Stimulated activated effector memory CD8-positive, alpha-beta T cell treated with anti-CD3 and anti-CD28 coated beads, Interleukin-12 subunit alpha, Interleukin-12 subunit beta, amount 100 ng/mL, for 72 hours (primary cell): ENCODE measurements at regions not wholly inside any gene's neighbourhood (a gene's known extent, or its start where the extent isn't known, plus 50 kb on each side); places are given as distances from the start of the nearest gene placed in this dataset.
A peak's percentile ranks its signal among the peaks of the same experiment; 100 is the strongest.
"Not testable (repeated sequence)": the region's sequence is repeated elsewhere in the genome, so short reads cannot be mapped to it uniquely, and the experiment has no call there.

Experiments
- ATAC-seq: fragments of 150-1000 bp; cut with Tn5 transposase; 2 replicates; pipeline ENCODE4 v1.10.0; 2021
- DNase-seq, 2 donors: peaks; one replicate each; pipeline ENCODE4 v3.0.0; 2021 to 2022; ENCODE audit warnings: low spot score in 2 of 2
- H3K27ac Mint-ChIP-seq: one replicate; pipeline ENCODE4 v1.8.0; 2022; ENCODE audit warnings: mild to moderate bottlenecking, mixed read lengths
- H3K36me3 Mint-ChIP-seq: one replicate; pipeline ENCODE4 v1.8.0; 2022; ENCODE audit warnings: mild to moderate bottlenecking, mixed read lengths
- H3K4me1 Mint-ChIP-seq: one replicate; pipeline ENCODE4 v1.8.0; 2022; ENCODE audit warnings: mixed read lengths
- H3K4me3 Mint-ChIP-seq: one replicate; pipeline ENCODE4 v1.8.0; 2022; ENCODE audit warnings: mild to moderate bottlenecking, mixed read lengths
- H3K9me3 Mint-ChIP-seq: one replicate; pipeline ENCODE4 v1.8.0; 2022; ENCODE audit warnings: mixed read lengths

DNA sequence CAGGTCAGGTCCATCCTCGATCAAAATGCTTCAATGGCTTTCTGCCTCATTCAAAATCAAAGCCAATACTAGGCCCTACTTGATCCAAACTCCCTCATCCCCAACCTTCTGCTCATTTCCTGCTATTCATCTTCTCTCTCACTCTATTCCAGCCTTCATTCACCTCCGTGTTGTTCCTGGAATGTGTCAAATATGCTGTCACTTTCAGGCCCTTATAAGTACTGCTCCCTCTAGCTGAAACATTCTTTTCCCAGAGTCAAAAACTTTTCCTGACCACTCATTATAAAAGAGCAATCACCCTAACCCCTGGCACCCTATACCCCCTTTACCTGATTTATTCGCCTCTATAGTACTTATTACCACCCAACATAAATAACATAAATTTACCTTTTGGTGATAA is 303.7 kb upstream of the PMFBP1 start:
- H3K4me1 Mint-ChIP-seq: peaks cover 16% of the 10 kb centered on the region
- peaks cover 7% of the 10 kb centered on the region for H3K36me3 Mint-ChIP-seq
- ATAC-seq (no peak), DNase-seq (no peak)
- peaks cover 3% of the 10 kb centered on the region for H3K9me3 Mint-ChIP-seq
- H3K27ac Mint-ChIP-seq: peak overlapping the region; percentile 84
- H3K4me3 Mint-ChIP-seq: no peak overlapping the region

DNA sequence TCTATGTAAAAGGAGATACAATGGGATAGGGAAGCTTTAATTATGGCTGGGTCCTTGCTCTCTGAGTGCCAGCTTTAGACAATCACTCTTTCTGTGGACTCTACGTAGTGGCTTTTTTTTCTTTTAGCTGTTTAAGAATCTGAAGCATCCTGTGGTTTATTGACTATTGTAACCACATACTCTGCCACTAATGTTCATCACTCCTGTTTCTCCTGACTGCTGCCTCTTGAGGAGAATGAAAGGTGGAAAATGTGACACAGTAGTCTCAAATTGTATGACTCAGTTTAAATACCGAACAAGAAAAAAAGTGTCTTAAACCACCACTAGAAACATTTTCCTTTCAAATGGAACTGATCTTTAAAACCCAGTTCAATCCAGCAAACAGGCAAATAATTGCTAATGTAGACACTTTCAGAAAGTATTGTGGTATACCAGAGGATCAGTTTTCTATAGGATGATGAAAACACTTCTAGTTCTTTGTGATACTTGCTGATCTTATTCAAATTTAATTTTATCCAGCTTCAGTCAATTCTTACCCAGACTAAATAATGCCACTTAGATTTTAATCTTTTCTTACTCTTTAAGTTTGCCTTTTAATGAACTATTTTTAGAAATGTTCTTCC is 302.7 kb upstream of the PMFBP1 start:
- peaks cover 3% of the 10 kb centered on the region for H3K9me3 Mint-ChIP-seq
- ATAC-seq (peak; percentile 99), DNase-seq (no peak)
- H3K4me1 Mint-ChIP-seq: peaks cover 12% of the 10 kb centered on the region
- H3K36me3 Mint-ChIP-seq: peaks cover 7% of the 10 kb centered on the region
- no peak overlapping the region for H3K4me3 Mint-ChIP-seq
- peak overlapping the region; percentile 84 for H3K27ac Mint-ChIP-seq

GRCh38 chr16:72473631-72474030 is 301.7 kb upstream of the PMFBP1 start:
- ATAC-seq (no peak), DNase-seq (no peak)
- H3K27ac Mint-ChIP-seq: no peak overlapping the region
- H3K9me3 Mint-ChIP-seq: peaks cover 3% of the 10 kb centered on the region
- H3K36me3 Mint-ChIP-seq: peaks cover 7% of the 10 kb centered on the region
- H3K4me1 Mint-ChIP-seq: peaks cover 12% of the 10 kb centered on the region
- no peak overlapping the region for H3K4me3 Mint-ChIP-seq

DNA sequence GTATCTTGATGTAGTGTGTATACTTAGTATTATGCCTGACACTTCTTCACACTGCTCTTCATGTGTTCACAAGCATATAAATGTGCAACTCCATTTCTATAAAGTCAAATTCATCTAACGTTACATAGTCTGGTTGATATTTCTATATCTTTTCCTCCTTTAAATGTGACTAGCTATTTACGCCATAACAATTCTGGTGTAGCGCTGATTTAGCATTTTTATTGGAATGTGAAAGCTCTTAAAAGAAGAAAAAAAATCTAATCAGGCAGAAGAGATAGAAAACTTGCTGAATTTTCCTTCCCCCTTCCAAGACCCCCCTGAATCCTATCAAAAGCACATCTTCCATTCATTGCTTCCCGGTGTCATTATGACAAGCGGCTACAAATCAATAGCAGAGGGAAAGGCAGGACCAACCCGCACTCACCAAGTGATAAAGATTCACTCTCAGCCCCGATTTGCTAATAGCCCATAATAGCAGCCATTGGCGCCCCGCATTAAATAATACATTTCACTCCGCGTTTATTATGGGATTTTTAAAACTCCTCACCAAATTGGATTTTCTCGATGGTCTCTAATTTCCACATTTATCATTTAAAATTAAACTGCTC is 299.5 kb upstream of the PMFBP1 start:
- Mint-ChIP-seq H3K9me3 (no peaks in the 10 kb centered on the region), H3K27ac (no peak overlapping the region), H3K36me3 (peaks cover 7% of the 10 kb centered on the region), H3K4me1 (peaks cover 12% of the 10 kb centered on the region), H3K4me3 (no peak overlapping the region)
- DNase-seq (no peak), ATAC-seq (no peak)

DNA sequence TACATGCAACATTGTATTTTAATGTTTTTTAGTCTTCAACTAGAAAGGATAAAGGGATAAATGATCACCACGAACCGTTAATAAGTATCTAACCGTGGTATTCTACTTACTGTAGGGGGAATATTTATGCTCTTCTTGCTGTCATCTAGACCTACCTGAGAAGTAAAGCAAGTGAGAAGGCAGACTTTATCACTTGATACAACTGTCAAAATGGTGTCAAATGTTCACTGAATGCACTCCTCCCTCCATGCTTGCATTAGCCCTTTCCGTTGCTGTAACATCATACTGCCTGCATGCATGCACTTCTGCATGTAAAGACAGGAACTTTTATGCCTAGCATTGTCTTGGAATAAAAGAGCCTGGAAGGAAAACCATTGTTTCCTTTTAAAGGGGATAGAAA is 298.6 kb upstream of the PMFBP1 start:
- H3K9me3 Mint-ChIP-seq: no peaks in the 10 kb centered on the region
- DNase-seq: no peak
- H3K27ac Mint-ChIP-seq: no peak overlapping the region
- peaks cover 7% of the 10 kb centered on the region for H3K36me3 Mint-ChIP-seq
- peaks cover 12% of the 10 kb centered on the region for H3K4me1 Mint-ChIP-seq
- ATAC-seq: no peak
- H3K4me3 Mint-ChIP-seq: no peak overlapping the region

- Mint-ChIP-seq H3K9me3 (no peaks in the 10 kb centered on the region), H3K36me3 (peaks cover 7% of the 10 kb centered on the region)
These were observed 298.0 kb upstream of the PMFBP1 start for GRCh38 chr16:72469932-72470331.

DNA sequence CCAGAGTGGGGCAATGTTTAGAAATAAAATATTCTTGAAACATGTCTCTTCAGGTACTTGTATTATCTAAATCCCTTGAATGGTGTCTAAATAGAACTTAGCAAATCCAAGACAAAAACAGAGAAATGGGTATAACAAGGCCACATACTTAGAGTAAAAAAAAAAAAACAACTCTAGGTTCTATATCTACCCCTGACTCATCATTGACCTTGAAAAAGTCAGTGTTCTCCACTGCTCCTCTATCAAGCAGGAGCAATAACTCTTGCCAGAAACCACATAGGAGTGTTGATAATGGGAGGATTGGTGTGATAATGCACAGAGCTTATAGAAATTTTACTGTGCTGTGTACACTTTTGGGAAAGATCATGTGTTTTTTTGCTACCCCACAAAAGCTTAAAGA is 296.6 kb upstream of the PMFBP1 start:
- ATAC-seq (no peak), DNase-seq (no peak)
- no peaks in the 10 kb centered on the region for H3K4me1 Mint-ChIP-seq
- no peak overlapping the region for H3K4me3 Mint-ChIP-seq
- H3K27ac Mint-ChIP-seq: no peak overlapping the region
- no peaks in the 10 kb centered on the region for H3K9me3 Mint-ChIP-seq
- no peaks in the 10 kb centered on the region for H3K36me3 Mint-ChIP-seq

More at GRCh38 chr16:72469932-72470331, 298.0 kb upstream of the PMFBP1 start:
- no peak overlapping the region for H3K4me3 Mint-ChIP-seq
- no peak overlapping the region for H3K27ac Mint-ChIP-seq
- DNase-seq (no peak), ATAC-seq (no peak)
- peaks cover 8% of the 10 kb centered on the region for H3K4me1 Mint-ChIP-seq

GRCh38 chr16:72467157-72467759 is 295.3 kb upstream of the PMFBP1 start:
- no peak for DNase-seq
- Mint-ChIP-seq H3K27ac (no peak overlapping the region), H3K4me3 (no peak overlapping the region)

DNA sequence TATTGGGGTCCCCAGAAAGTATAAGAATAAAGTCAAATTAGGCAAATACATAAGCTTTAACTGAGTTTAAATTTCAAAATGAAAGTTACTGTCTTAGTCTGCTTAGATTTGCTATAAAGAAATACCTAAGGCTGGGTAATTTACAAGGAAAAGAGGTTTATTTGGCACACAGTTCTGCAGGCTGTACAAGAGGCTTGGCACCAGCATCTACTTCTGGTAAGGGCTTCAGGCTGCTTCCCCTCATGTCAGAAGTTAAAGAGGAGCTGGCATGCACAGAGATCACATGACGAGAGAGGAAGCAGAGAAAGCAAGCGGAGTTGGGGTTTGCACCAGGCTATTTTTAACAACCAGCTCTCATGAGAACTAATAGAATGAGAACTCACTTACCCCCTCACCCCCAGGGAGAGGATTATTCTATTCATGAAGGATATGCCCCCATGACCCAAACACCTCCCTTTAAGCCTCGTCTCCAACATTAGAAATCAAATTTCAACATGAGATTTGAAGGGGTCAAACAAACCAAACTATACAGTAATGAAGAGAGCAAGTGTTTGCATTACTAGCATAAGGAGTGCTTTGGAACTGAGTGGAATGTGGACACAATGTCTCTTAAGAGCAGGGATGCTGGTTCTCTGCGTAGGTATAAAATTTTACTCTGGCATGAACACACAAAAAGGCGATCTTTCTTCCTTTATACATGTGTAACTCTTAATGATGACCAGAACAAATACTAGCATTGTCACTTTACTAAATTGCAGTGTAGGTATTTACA is 292.8 kb upstream of the PMFBP1 start:
- Mint-ChIP-seq H3K4me1 (no peaks in the 10 kb centered on the region), H3K4me3 (no peak overlapping the region), H3K27ac (no peak overlapping the region), H3K36me3 (no peaks in the 10 kb centered on the region), H3K9me3 (no peaks in the 10 kb centered on the region)
- no peak for ATAC-seq
- no peak for DNase-seq

More at GRCh38 chr16:72467157-72467759, 295.3 kb upstream of the PMFBP1 start:
- ATAC-seq: peak; percentile 24
- Mint-ChIP-seq H3K36me3 (no peaks in the 10 kb centered on the region), H3K9me3 (no peaks in the 10 kb centered on the region), H3K4me1 (no peaks in the 10 kb centered on the region)

DNA sequence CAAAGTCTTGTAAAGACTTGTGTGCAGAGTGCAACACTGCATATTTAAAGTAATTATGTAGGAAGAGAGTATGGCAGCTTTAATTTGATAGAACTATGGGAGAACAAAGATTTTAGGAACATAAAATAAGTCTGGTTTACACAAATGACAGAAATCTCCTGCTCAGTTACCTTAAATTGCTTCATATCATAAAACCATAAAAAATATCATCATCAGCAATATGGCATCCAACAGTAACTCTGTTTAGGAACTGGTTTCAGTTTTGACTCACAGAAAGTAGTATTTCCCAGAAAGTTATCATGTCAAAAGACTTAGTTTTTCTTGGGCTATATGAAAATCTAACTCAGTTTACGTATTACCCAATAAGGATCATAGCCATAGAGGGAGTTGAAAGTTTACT is 292.1 kb upstream of the PMFBP1 start:
- no peaks in the 10 kb centered on the region for H3K36me3 Mint-ChIP-seq
- no peak for ATAC-seq
- H3K9me3 Mint-ChIP-seq: no peaks in the 10 kb centered on the region
- no peak overlapping the region for H3K27ac Mint-ChIP-seq
- no peak overlapping the region for H3K4me3 Mint-ChIP-seq
- DNase-seq: no peak
- no peaks in the 10 kb centered on the region for H3K4me1 Mint-ChIP-seq

DNA sequence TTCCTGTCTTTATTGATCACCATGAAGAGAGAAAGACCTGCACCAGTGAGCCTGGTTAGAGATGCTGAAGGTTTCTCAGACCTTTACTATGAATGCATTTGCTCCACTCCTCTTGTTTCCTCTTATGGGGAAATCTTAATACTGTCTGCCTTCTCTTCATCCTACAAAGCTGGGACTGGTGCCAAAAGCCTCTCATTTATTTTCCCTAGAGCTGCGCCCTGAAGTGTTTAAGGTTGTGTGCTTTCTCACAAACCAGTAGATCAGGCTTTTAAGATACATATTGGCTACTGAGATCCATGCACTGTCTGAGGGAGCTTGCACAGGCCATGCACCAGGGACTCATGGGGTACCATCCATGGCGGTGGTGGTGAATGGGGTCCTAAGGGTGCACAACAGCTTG is 286.1 kb upstream of the PMFBP1 start:
- Mint-ChIP-seq H3K36me3 (no peaks in the 10 kb centered on the region), H3K4me3 (no peak overlapping the region), H3K4me1 (no peaks in the 10 kb centered on the region), H3K9me3 (peaks cover 11% of the 10 kb centered on the region), H3K27ac (no peak overlapping the region)
- DNase-seq (no peak), ATAC-seq (no peak)

- Mint-ChIP-seq H3K4me1 (no peaks in the 10 kb centered on the region), H3K27ac (no peak overlapping the region), H3K4me3 (no peak overlapping the region), H3K9me3 (peaks cover 17% of the 10 kb centered on the region), H3K36me3 (no peaks in the 10 kb centered on the region)
- ATAC-seq: no peak
- DNase-seq: no peak
These were observed 285.4 kb upstream of the PMFBP1 start for GRCh38 chr16:72457243-72457940.

DNA sequence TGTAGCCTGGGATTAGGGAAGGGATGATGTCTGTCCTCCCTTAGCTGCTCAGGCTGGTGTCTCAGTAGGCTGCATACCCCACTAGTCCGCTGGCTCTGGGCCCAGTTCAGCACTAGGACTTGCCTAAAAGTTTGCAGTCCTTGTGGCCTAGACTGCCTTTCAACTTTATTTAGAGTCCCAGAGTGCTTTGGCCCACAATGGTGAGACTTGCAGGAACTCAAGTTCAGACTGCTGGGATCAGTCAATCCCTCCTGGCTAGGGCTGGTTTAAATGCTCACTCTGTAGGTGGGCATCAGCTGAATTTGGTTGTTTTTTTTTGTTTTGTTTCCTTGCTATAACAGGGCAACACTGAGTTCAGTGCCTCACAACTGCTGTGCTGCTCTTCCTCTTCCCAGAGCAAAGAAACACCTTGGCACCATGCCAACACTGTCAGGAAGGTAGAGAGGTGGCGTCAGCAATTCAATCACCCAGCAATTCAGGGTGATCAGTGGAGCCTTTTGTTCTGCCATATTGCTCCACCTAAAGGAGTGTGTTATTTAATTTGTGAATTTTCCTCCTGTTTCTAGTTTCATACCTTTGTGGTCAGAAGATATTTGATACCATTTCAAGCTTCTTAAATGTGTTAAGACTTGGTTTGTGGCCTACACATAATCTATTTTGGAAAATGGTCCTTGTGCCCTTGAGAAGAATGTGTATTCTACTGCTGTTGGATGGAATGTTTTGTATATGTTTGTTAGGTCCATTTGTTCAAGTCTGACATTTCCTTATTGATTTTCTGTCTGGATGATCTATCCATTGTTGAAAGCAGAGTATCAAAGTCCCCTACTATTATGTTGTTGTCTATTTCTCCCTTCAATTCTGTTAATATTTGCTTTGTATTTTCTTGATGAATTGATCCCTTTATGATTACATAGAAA is 284.0 kb upstream of the PMFBP1 start:
- peaks cover 24% of the 10 kb centered on the region for H3K9me3 Mint-ChIP-seq
- ATAC-seq: no peak

GRCh38 chr16:72453856-72454255 is 281.9 kb upstream of the PMFBP1 start:
- not testable (repeated sequence) for H3K4me1 Mint-ChIP-seq, DNase-seq, H3K27ac Mint-ChIP-seq, H3K36me3 Mint-ChIP-seq, H3K4me3 Mint-ChIP-seq, ATAC-seq
- H3K9me3 Mint-ChIP-seq: peaks cover 24% of the 10 kb centered on the region

More for the DNA sequence above, 284.0 kb upstream of the PMFBP1 start:
- Mint-ChIP-seq H3K36me3 (no peaks in the 10 kb centered on the region), H3K27ac (no peak overlapping the region), H3K4me3 (no peak overlapping the region), H3K4me1 (no peaks in the 10 kb centered on the region)
- DNase-seq: no peak
